ENCODE measurements at regions not wholly inside any gene's neighbourhood (a gene's known extent, or its start where the extent isn't known, plus 50 kb on each side); places are given as distances from the start of the nearest gene placed in this dataset.

DNA sequence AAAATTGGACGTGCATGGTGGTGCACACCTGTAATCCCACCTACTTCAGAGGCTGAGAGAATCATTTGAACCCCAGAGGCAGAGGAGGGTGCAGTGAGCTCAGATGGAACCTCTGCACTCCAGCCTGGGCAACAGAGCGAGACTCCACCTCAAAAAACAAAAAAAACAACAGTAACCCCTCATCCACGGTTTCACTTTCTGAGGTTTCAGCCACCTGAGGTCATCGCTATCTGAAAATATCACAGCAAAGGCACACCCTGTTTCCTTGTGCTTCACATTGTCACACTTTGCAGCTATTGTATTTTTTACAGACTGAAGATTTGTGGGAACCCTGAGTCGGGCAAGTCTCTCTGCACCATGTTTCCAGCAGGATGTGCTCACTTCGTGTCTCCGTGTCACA is 54.1 kb upstream of the FOXQ1 start:
- DNase-seq = no peak
- H3K4me1 ChIP-seq = no peaks in the 10 kb centered on the region
- H3K9me3 ChIP-seq = no peaks in the 10 kb centered on the region
- H3K4me3 ChIP-seq = no peak overlapping the region
- peaks cover 0 to 11% of the 10 kb centered on the region in 2 donors for H3K27me3 ChIP-seq
- TF ChIP-seq CTCF (IDR thresholded peaks at IDR 0.05) = no peak
- no peak overlapping the region for H3K27ac ChIP-seq
- no peaks in the 10 kb centered on the region for H3K36me3 ChIP-seq
- intact Hi-C loops (cut with DNase I; ENCODE audit: low total_unique reads) = no loop called here

GRCh38 chr6:1256435-1257008 is 55.4 kb upstream of the FOXQ1 start:
- intact Hi-C loops (cut with DNase I; ENCODE audit: low total_unique reads) = no loop called here
- DNase-seq = no peak
- H3K4me1 ChIP-seq = no peaks in the 10 kb centered on the region
- H3K27me3 ChIP-seq = peaks cover 0 to 11% of the 10 kb centered on the region in 2 donors
- no peaks in the 10 kb centered on the region for H3K36me3 ChIP-seq
- TF ChIP-seq CTCF (IDR thresholded peaks at IDR 0.05) = no peak
- no peak overlapping the region for H3K27ac ChIP-seq
- no peaks in the 10 kb centered on the region for H3K9me3 ChIP-seq
- H3K4me3 ChIP-seq = no peak overlapping the region

DNA sequence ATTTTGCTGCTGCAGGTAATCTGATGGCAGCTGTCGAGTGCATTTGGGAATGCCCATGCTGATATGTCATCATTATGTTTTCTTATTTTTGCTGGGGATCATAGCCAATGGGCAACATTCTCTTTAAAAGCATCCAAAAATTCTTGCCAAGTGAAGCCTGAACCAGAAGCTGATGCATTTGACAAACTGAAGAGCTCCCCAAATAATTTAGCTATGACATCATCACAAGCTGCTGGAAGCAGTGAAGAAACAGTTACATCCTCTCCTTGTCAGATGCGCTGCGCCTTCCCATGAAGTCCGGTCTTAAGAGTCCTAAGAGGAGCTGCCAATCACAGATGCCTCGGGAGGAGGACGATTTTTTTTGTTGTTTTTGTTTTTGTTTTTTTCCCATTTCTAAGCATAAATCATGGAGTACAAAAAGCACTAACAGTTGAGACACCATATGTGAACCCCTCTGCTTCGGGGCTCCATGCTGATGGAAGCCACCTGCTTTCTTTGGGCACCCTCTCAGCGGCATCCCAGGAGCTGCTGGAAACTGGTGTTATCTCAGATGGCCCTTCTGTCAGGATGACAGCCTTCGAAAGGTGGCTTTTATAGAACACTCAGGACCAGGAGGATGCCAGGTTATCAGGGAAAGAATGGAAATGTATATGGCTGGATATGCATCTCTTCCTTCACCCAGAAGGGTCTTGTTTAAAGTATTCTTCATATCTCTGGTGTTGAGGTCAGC is 56.1 kb upstream of the FOXQ1 start:
- Histone ChIP-seq H3K9me3 (no peaks in the 10 kb centered on the region), H3K36me3 (no peaks in the 10 kb centered on the region), H3K4me3 (no peak overlapping the region), H3K27me3 (peaks cover 0 to 11% of the 10 kb centered on the region in 2 donors), H3K27ac (no peak overlapping the region), H3K4me1 (no peaks in the 10 kb centered on the region)
- no peak for TF ChIP-seq CTCF (IDR thresholded peaks at IDR 0.05)
- intact Hi-C loops (cut with DNase I; ENCODE audit: low total_unique reads) = no loop called here
- DNase-seq = no peak

- Histone ChIP-seq H3K27ac (no peak overlapping the region), H3K27me3 (peaks cover 0 to 11% of the 10 kb centered on the region in 2 donors), H3K4me1 (no peaks in the 10 kb centered on the region), H3K36me3 (no peaks in the 10 kb centered on the region), H3K9me3 (no peaks in the 10 kb centered on the region), H3K4me3 (no peak overlapping the region)
- no peak for TF ChIP-seq CTCF (IDR thresholded peaks at IDR 0.05)
- intact Hi-C loops (cut with DNase I; ENCODE audit: low total_unique reads) = no loop called here
- no peak for DNase-seq
These were observed 57.6 kb upstream of the FOXQ1 start for GRCh38 chr6:1254326-1254725.

GRCh38 chr6:1253816-1254215 is 58.1 kb upstream of the FOXQ1 start:
- intact Hi-C loops (cut with DNase I; ENCODE audit: low total_unique reads) = no loop called here
- DNase-seq = no peak

More at GRCh38 chr6:1253816-1254215, 58.1 kb upstream of the FOXQ1 start:
- Histone ChIP-seq H3K4me1 (no peaks in the 10 kb centered on the region), H3K4me3 (no peak overlapping the region), H3K9me3 (no peaks in the 10 kb centered on the region), H3K27me3 (peaks cover 0 to 11% of the 10 kb centered on the region in 2 donors), H3K27ac (no peak overlapping the region), H3K36me3 (no peaks in the 10 kb centered on the region)
- TF ChIP-seq CTCF (IDR thresholded peaks at IDR 0.05) = no peak
